ENCODE measurements at regions not wholly inside any gene's neighbourhood (a gene's known extent, or its start where the extent isn't known, plus 50 kb on each side); places are given as distances from the start of the nearest gene placed in this dataset.

GRCh38 chr20:11255860-11256259, 582.1 kb upstream of the JAG1 start:
- intact Hi-C loops (cut with DNase I) = no loop called here
- Histone ChIP-seq H3K9me3 (peaks cover 0 to 15% of the 10 kb centered on the region in 2 donors), H3K27me3 (no peaks in the 10 kb centered on the region), H3K4me3 (no peak overlapping the region), H3K36me3 (no peaks in the 10 kb centered on the region), H3K4me1 (no peaks in the 10 kb centered on the region), H3K27ac (no peak overlapping the region)
- DNase-seq (no peak), ATAC-seq (no peak)
- no peak for TF ChIP-seq CTCF (IDR thresholded peaks at IDR 0.05)

- no peak for TF ChIP-seq CTCF (IDR thresholded peaks at IDR 0.05)
- H3K4me1 ChIP-seq = no peaks in the 10 kb centered on the region
- DNase-seq (no peak), ATAC-seq (no peak)
- H3K27ac ChIP-seq = no peak overlapping the region
- no peaks in the 10 kb centered on the region for H3K9me3 ChIP-seq
- intact Hi-C loops (cut with DNase I) = loop anchor here in 1 of 2 donors (10.0 kb wide), 1 partner anchor 586 kb away; the partner anchor contains the start of gene JAG1
- H3K36me3 ChIP-seq = no peaks in the 10 kb centered on the region
- no peaks in the 10 kb centered on the region for H3K27me3 ChIP-seq
- H3K4me3 ChIP-seq = no peak overlapping the region
Measured at GRCh38 chr20:11260611-11261010, 586.8 kb upstream of the JAG1 start.

GRCh38 chr20:11261533-11262000, 587.8 kb upstream of the JAG1 start:
- DNase-seq (no peak), ATAC-seq (peak; percentile 34)
- no peaks in the 10 kb centered on the region for H3K4me1 ChIP-seq
- intact Hi-C loops (cut with DNase I) = loop anchor here in 1 of 2 donors (10.0 kb wide), 1 partner anchor 587 kb away; the partner anchor contains the start of gene JAG1
- no peaks in the 10 kb centered on the region for H3K27me3 ChIP-seq
- H3K27ac ChIP-seq = no peak overlapping the region
- H3K4me3 ChIP-seq = no peak overlapping the region
- H3K9me3 ChIP-seq = no peaks in the 10 kb centered on the region
- H3K36me3 ChIP-seq = no peaks in the 10 kb centered on the region
- TF ChIP-seq CTCF (IDR thresholded peaks at IDR 0.05) = no peak

DNA sequence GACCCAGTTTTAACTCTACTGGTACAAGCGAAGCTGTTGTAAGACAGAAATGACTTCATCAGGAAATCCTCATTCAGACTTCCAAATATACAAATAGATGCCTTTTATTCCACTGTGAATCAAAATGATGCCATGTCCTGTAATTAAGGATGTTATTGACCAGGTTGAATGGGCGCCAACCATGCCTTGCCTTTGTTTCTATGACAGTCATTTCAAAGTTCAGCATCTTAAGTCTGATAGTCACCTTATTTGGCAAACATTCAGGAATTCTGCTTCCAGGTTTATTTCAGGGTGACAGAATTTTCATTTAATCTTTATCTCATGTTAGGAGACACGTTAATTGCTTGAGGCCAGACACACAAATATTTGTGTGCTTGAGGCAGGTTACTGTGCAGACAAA, 592.8 kb upstream of the JAG1 start:
- Histone ChIP-seq H3K4me1 (peaks cover 6 to 8% of the 10 kb centered on the region in 2 donors), H3K36me3 (no peaks in the 10 kb centered on the region), H3K27ac (peak overlapping the region in 1 of 2 donors; percentile 23), H3K27me3 (no peaks in the 10 kb centered on the region), H3K9me3 (no peaks in the 10 kb centered on the region), H3K4me3 (no peak overlapping the region)
- TF ChIP-seq CTCF (IDR thresholded peaks at IDR 0.05) = no peak
- intact Hi-C loops (cut with DNase I) = loop anchor here in 1 of 2 donors (10.0 kb wide), 1 partner anchor 592 kb away; the partner anchor contains the start of gene JAG1
- DNase-seq (no peak), ATAC-seq (no peak)

DNA sequence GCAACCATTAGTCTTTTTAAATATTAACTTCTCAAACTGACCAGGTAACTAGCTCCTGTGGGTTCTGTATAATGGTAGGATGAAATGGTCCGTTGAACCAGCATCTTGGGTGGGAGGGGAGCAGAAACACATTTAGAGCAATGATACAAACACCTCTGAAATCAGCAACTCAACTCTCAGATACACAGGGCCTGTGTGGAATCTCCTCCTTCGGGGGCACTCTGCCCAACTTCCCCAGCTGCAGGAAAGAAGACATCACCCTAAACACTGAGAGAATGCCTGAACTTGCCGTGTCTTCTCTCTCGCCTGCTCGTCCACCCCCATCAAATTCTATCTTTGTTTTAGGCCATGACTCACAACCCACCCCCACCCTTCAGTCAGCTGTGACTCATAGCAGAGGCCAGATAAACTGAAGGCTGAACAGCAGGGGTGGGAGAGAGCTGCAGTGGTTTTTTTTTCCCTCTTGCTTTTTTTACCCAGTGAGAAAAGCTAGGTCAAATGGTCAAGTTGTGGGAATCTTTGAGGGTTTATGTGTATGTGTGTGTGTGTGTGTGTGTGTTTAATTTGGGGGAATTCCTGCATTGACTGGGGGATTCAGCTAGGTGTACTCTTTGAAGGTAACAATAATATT, 593.4 kb upstream of the JAG1 start:
- intact Hi-C loops (cut with DNase I) = loop anchor here in 1 of 2 donors (10.0 kb wide), 1 partner anchor 592 kb away; the partner anchor contains the start of gene JAG1
- peaks cover 6 to 8% of the 10 kb centered on the region in 2 donors for H3K4me1 ChIP-seq
- H3K27me3 ChIP-seq = no peaks in the 10 kb centered on the region
- H3K27ac ChIP-seq = peak overlapping the region; percentile 23 to 39
- H3K4me3 ChIP-seq = no peak overlapping the region
- ATAC-seq (peak; percentile 90), DNase-seq (peak in 2 of 4 donors; percentile 23 to 40)
- no peaks in the 10 kb centered on the region for H3K9me3 ChIP-seq
- no peaks in the 10 kb centered on the region for H3K36me3 ChIP-seq
- no peak for TF ChIP-seq CTCF (IDR thresholded peaks at IDR 0.05)
